Retina (tissue), 1 donor: ENCODE measurements at regions not wholly inside any gene's neighbourhood (a gene's known extent, or its start where the extent isn't known, plus 50 kb on each side); places are given as distances from the start of the nearest gene placed in this dataset.
"Not testable (repeated sequence)": the region's sequence is repeated elsewhere in the genome, so short reads cannot be mapped to it uniquely, and the experiment has no call there.

Experiments used
- DNase-seq: peaks from one replicate; pipeline ENCODE4 v3.0.0-alpha.2; 2016

DNA sequence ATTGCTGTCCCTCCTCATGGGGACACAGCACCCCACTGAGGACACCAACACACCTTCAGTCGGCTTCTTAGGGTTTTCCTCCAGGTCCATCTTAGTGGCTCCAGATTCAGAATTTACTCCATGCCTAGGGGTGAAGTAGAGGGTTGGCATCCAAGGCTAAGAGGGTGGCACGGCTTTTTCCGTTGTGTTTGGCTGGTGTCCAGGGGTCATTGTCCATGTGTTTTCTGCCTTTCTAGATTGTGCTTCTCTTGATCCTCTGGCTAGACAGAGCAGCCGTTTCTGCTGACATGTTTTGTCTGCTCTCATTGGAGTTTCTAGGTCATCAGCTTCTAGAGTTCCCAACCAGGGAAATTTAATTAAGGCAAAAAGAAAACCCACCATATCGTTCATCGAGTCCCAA lies 291.6 kb upstream of the CELF2 start:
- DNase-seq, result no peak

DNA sequence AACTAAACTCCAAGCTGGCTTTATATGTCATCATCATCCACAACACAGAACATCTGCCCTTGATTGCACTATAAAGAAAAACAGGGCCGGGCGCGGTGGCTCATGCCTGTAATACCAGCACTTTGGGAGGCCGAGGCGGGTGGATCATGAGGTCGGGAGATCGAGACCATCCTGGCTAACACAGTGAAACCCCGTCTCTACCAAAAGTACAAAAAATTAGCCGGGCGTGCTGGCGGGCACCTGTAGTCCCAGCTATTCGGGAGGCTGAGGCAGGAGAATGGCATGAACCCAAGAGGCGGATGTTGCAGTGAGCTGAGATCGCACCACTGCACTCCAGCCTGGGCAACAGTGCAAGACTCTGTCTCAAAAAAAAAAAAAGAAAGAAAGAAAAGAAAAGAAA lies 290.3 kb upstream of the CELF2 start:
- not testable (repeated sequence) for DNase-seq

DNA sequence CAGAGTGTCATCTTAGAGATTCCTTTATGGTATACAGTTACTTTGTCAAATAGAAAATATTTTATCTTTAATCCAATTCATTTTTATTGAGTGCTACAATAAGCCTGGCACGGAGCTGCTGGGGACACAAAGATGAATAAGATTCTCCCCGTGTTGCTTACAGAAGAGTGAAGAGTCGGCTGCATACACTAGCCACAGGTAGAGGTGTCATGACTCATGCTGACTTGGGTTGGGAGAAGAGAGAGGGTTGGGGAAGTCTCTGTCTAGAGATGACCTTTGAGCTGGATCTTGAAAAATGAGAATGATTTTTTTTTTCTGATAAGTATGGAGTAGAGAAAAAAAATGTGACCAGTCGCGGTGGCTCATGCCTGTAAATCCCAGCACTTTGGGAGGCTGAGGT lies 289.9 kb upstream of the CELF2 start:
- DNase-seq, result no peak

DNA sequence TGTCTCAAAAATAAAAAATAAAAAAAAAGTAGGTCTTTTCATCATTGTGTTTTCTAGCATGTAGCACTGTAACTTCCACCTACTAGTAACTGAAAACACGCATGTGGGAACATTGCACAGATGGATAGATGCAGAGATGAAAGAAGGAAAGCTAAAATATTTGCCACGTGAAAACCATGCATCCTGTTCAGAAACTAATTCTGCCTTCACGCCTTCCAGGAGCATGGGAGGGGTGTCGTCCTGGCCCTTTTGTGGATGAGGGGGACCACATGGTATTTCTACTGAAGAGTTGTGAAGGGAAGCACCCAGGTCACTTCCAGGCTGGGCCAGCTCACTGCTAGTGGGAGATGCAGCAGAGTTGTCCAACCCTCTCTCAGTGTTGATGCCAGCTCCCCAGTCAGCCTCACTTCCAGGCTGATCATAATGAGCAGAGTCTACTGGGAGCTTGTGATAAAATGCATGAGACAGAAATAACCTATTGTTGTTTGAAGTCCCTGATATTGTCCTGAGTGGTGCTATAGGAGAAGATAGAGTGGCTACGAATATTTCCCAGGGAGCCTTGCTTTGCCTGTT lies 287.1 kb upstream of the CELF2 start:
- DNase-seq, result no peak

DNA sequence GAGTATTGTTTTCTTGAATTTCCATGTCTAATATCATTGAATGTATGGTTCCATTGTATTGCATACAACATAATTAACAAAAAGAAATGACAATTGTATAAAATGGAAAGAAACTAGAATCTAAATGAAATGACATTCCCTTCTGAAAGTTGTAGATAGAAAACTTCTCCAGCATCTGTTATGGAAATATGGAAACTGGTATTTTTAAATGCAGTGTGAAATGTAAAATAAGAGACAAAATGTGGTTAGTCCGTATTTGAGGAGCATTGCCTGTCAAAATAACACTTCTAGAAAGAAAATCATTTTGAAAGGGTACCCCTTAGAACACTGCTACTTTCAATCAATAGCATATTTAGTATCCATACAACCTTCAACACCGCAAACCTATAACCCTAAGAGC lies 286.3 kb upstream of the CELF2 start:
- DNase-seq, result no peak

DNA sequence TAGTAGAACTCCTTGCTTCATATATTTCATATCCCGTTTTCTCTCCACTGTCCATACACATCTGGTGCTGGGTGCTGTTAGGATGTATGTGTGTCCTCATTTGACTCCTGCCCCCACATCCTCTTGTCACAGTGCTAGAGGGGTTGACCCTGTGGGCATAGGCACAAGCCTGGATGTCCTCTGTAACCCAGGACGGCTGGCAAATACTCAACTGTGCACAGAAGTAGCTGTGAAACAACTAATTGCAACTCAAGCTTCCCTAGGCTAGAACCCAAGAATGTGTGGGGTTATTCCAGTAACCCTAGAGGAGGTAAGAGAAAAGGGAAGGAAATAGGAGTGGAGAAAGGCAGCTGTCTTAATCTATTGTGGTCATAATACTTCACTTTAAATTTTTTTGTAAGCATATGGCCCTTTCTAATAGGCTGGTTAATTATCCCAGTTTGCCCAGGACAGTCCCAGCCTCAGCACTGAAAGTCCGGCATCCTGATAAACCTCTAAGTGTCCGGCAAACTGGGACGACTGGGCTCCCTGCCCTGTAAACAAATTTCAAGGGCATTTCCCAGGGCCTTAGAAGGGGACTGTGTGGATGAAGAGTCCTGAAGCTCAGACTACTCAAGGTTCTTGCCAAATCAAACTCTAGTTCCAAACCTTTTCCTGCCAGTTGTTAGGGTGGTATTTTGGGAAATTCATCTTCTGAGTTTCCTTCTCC lies 283.2 kb upstream of the CELF2 start:
- no peak for DNase-seq

DNA sequence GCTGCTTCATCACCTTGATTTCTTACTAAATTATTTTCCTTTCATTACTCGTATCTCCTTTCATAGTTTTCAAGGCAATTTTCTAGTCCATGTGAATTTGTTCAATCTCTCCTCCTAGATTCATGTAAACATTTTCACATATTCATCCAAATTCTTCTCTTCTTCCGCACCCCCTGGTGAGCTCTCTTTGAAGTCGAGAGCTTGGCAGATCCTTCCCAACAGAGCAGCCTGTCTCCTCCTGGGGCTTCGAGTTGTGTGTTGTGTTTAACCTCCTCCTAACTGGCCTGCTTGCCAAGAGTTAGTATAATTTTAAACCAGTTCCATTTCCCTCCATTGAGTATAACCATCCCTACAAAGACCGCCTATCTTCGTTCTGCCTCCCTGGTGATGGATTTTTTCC lies 272.4 kb upstream of the CELF2 start:
- no peak for DNase-seq

DNA sequence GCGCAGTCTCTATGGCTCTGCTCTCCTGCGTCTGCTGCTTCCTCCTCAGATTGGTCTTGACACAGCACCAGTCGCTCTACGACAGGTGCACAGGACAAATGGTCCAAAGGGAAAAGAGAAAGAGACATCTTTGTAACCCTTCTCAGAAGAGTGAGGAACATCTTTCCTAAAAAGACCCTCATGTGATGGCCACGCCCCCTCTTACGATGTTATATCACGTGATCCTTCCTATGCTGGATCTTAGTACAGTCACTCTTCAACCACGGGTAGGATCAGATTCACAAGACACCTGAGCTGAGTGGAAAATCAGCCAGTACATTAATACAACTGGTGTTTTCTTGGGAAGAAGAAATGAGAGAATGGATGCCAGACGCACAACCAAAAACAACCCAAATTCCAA lies 262.2 kb upstream of the CELF2 start:
- no peak for DNase-seq

DNA sequence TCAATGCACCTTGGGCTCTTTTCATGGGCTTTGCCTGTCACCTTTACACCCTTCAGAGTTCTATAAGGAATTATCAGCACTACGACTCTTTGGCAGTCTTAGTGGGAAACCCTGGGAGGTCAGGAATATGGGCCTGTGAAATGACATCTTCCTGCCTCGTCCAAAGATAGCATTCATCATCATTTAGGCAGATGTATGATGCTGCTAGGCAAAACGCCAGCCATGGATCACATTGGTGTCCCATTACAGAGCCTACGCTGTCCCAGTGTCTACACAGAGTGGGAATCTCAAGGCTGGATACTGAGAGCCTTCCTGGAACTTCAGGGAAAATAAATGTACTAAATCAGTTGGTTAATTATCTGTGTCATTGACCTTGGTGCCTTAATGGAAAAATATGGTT lies 259.4 kb upstream of the CELF2 start:
- no peak for DNase-seq

DNA sequence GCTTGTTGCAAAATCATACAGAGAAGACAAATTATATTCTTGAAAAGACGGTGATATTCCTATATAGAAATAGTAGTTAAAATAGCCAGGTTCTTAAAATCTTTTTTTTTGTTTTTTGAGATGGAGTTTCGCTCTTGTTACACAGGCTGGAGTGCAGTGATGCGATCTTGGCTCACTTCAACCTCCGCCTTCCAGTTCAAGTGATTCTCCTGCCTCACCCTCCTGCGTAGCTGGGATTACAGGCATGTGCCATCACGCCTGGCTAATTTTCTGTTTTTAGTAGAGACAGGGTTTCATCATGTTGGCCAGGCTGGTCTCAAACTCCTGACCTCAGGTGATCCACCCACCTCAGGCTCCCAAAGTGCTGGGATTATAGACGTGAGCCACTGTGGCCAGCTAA lies 257.9 kb upstream of the CELF2 start:
- DNase-seq, result not testable (repeated sequence)

DNA sequence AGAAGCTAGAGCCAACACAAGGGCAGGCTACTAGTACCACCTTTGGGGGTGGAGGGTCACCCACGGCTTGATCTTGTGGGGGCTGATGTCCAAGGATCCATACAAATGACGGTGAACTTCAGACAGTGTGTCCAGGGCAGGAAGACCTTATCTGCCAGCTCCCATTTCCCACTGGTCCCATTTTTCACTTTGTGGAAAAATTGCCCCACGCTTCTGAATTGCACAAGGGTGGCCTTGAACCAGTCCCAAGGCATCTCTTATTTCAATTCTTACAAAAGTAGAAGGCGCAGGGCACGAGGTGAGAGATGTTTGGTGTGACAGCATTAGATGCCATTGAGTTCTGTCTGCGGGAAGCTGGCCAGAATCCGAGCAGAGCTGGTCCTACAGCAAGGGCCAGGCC lies 252.7 kb upstream of the CELF2 start:
- DNase-seq, result no peak

DNA sequence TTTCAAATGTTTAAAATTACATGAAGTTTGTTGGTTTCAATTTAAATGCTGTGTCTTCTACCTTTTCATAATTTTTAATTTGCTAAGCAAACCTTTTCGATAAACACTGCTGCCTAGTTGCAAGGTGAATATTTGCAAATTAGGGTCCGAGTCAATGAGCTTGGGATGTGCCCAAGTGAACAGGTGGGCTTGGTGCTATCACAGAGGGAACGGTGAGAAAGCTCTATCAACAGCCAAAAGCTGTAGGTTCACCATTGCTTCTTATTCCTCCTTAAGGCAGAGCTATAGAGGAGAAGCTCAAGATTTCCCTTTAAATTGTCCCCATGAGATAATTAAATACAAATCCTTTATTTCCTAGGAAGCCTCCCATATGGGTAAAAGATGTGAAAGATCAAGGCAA lies 245.3 kb upstream of the CELF2 start:
- no peak for DNase-seq

DNA sequence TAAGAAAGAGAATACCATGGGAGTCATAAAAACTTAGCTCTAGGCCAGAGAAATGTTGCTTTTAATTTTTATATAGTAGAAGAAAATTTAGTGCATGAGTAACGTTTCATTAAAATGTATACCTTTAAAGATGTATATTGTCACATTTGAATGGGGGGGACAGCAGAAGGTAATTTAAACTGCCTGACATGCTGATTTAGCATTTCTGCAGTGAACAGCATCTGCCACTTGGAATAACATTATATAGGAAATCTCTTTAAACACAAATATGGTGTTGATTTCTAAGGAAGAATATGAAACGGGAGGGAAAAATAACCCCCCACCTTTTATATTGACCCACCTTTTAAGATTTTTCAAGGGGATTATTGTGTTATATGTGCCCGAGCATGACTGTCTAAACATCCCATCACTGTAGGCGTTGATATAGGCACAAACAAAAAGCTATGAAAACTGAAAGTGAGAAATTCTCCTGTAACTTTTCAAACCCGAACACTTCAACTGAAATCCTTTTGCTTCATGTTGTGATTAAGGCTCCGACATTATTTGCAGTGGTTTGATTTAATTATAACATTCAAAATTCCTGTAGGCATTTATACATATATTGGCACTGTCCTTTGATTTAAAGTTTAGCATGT lies 244.7 kb upstream of the CELF2 start:
- no peak for DNase-seq

DNA sequence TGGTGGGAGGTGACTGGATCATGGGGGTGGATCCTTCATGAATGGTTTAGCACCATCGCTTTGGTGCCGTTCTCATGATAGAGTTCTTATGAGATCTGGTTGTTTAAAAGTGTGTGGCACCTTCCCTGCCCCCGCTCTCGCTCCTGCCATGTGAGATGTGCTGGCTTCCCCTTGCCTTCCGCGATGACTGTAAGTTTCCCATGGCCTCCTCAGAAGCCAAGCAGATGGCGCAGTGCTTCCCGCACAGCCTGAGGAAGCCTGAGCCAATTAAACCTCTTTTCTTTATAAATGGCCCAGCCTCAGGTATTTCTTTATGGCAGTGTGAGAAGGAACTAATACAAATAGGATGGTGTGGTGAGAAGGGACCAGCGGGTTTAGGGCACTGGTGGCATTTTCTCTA lies 243.3 kb upstream of the CELF2 start:
- DNase-seq, result no peak

DNA sequence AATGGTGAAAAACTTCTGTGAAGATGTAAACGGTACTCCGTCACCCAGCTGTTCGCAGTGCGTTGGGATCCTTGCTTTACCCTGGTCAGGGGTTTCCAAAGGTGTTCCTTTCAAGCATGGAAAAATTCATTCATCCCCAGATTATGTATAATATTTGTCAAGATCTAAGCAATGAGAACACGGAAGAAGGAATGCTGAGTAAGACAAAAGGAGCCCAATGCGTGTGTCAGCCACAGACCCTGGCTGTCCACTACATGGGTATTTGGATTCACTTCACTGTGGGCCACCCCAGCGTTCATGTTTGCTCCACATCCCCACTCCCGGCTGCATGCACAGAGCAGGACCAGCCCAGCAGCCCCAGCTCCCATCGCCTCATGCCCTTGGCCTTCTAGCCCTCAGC lies 241.3 kb upstream of the CELF2 start:
- DNase-seq, result no peak

DNA sequence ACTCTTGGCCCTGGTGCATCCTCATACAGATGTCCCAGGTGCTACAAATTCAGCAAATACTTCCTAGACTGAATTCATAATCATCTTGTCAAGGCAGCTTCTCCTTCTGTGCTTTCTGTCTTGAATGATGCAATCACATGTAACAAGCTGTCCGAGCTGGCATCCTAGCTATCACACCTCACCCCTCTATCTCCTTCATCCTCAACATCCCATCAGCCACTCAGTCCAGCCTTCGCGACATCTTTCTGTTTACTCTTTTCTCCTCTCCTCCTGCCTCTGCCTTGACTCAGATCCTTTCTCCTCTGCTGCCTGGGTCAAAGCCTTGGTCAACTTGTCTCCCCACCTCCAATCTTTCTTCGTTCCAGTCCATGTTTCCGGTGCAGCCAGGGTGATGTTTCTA lies 240.4 kb upstream of the CELF2 start:
- no peak for DNase-seq

DNA sequence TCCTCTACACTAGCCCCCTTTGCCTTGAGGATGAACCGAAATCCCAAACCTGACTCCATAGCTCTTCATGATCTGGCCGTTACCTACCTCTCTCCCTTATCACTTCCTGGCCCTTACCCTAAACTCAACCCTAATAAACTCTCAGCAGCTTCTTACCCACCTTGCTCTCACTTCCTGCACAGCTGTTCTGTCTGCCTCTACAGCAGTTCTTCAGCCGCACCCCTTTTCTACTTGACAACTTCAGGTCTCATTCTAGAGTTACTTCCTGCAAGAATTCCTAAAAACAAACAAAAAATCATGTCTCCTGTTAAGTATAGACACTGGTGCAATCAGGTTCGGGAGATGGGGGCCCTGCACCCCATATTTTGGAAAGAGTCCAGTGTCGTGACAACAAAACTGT lies 239.9 kb upstream of the CELF2 start:
- DNase-seq, result no peak

DNA sequence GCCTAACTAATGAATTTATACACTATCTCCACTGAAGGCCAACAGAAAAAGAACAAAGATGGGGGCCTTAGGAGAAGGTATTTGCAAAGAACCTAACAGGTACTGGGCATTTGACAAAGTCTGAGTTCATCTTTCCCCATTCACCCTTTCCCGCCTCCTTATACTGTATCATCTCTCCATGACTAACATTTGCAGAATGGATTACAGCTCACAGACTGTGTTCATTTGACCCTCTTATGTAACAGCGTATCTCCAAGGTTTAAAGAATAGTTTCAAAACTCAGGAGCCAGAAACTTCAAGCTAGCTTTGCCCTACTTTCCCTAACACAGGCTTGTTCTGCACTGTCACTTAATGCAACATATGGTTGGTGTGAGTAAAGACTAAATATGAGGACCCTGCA lies 238.7 kb upstream of the CELF2 start:
- DNase-seq, result no peak

DNA sequence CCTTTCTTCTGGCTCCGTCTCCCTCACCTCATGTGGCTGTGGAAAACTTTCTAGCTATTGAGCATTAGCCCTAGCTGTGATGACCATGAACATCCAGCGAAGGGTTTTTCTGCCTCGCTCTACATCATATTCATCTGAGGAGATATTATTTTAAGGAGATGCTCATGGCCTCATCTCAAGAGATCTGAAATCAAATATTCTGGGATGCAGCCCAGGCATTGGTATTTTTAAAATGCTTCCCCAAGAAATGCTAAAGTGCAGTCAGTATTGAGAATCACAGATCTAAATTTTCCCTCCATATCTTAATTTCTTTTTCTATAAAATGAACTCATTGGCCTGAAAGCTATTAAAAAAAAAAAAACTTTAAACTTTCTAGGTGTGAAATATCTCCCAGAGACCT lies 238.2 kb upstream of the CELF2 start:
- no peak for DNase-seq

DNA sequence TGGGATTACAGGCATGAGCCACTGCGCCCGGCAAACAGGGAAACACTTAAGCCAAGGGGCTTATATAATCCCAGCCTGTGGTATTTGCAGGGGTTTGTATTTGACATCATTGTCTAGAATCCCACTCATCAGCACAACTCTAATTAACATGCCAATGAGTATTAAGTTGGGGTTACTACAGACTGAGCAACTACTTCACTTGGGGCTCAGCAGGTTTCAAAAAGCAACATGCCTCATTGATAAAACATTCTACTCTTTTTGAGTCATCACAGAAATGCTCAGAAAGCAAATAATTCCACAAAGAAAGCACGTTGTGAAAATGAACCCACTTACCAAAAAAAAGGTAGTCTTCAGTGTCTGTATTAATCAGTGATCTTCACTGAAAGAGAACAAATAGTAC lies 236.9 kb upstream of the CELF2 start:
- no peak for DNase-seq

DNA sequence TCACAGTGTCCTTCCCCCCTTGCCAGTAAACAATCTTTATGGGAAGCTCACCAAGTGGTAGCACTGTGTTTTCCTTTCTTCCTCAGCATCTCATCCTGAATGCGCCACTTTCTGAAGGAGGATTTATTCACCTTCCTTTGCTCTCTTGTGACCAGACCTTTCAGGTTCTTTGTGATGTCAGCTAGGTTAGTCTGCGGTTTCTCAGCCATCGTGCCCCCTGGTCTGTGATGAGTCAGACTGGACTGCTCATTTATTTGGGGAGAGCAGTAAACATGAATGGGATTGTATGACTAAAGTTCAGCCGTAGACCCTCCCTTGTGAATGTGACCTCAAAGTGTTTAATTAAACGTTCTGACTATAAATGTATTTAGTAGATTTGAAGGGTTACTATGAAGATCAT lies 235.1 kb upstream of the CELF2 start:
- DNase-seq, result no peak

DNA sequence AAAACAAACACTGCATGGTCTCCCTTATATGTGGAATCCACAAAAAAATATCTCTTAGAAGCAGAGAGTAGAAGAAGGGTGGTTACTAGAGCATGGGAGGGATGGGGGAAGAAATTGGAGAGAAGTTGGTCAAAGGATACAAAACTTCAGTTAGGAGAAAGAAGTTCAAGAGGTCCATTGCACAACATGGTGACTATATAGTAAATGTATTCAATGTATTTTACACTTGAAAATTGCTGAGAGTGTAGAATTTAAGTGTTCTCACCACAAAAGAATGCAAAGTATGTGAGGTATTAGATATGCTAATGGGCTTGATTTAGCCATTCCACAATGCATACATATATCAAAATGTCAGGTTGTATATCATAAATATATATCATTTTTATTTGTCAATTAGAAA lies 232.0 kb upstream of the CELF2 start:
- no peak for DNase-seq

DNA sequence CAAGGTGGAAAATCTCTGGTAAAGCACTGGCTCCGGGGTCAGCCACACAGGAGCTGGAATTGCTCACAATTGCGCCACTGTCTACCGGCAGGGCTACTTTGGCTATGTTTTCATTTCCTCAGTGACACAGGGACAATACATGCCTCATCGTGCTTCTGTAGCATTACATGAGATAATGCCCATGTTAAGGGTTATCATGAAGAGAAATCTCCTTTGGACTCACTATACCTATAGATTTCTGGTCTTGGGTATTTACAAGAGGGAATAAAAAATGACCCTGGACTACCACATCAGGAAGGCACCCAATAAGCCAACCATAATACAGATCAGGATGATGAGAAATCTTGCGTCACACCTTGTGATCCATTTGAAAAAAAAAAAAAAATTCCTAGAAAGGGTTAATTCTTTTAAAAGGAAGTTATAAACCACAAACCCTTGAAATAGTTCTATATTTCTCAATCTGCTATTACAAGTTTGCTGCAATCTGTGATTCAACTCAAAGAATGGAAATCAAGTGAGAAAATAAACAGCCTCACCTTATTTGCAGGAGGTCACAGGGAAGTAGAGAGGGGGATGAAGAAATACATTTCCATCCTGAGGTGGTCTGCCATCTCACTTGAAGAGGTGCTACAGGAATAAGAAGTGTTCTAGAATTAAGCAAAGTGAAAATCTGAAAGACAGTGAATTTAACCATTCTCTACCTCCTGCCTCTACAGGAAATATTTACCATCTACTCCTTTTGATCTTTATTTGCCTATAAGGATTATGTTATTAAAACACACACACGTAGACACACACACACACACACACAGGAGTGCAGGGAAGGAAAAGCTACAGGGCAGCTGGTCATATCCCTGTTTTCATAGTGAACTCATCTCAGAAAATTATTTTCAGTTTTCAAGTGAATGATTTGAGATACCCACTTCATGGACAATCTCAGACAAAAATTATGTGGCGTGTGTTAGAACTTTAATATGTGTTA lies 231.3 kb upstream of the CELF2 start:
- no peak for DNase-seq

DNA sequence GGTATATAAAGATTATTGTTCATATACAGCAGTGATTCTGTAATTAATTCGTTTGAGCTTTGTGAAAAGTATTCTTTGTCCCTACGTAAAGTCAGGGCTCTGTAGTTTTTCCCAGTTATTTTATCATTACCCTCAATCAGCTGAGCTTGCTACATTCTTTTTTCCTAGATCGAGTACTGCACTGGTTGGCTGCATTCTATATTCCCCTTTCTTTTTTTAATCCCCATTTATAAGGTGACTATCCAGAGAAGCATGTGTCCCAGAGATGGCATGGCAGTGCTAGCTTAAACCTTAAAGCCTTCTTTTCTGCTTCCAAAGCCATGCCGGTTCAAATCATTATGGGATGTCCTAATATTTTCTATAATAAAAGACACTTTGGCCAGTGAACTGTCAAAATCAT lies 230.1 kb upstream of the CELF2 start:
- DNase-seq, result no peak
